Testis (tissue), 2 donors: ENCODE measurements at regions not wholly inside any gene's neighbourhood (a gene's known extent, or its start where the extent isn't known, plus 50 kb on each side); places are given as distances from the start of the nearest gene placed in this dataset.
"Not testable (repeated sequence)": the region's sequence is repeated elsewhere in the genome, so short reads cannot be mapped to it uniquely, and the experiment has no call there.

Experiments used
- DNase-seq: peaks from one replicate; pipeline ENCODE4 v3.0.0-alpha.2; 2019
- H3K27ac ChIP-seq, 2 donors: fragments of 200-600 bp; sonication (generic); one replicate each; pipeline ENCODE4 v1.5.1; 2019
- H3K27me3 ChIP-seq: fragments of 200-600 bp; sonication (generic); one replicate; pipeline ENCODE4 v1.5.1; 2019
- H3K36me3 ChIP-seq: fragments of 200-600 bp; sonication (generic); one replicate; pipeline ENCODE4 v1.5.1; 2017; ENCODE audit warnings: low read depth; ENCODE audit errors: missing control alignments
- H3K4me1 ChIP-seq: fragments of 200-600 bp; sonication (generic); one replicate; pipeline ENCODE4 v1.5.1; 2019
- H3K4me3 ChIP-seq, 2 donors: fragments of 200-600 bp; sonication (generic); one replicate each; pipeline ENCODE4 v1.5.1; 2017 to 2019
- H3K9me3 ChIP-seq: fragments of 200-600 bp; sonication (generic); one replicate; pipeline ENCODE4 v1.5.1; 2017
- CTCF ChIP-seq, 3 experiments: fragments of 450-650 bp in 2 of 3; fragments of 200-600 bp in 1 of 3; sonication (generic) in 1 of 3; IDR thresholded peaks; one replicate each; pipeline ENCODE4 v1.5.1; 2016 to 2019; ENCODE audit warnings: antibody characterized with exemption in 3 of 3, mild to moderate bottlenecking in 2 of 3, moderate library complexity in 1 of 3
- POLR2A ChIP-seq: fragments of 450-650 bp; IDR thresholded peaks from one replicate; pipeline ENCODE4 v1.6.1; 2017; ENCODE audit warnings: antibody characterized with exemption, mild to moderate bottlenecking, moderate library complexity
- WGBS, 2 donors: methylation state at CpG; one replicate each; pipeline ENCODE4 v1.1.5; 2018; 5-methylcytosine and 5-hydroxymethylcytosine counted together
- intact Hi-C: fragments of 100-400 bp; cut with DNase I; formaldehyde crosslinking; loops from one replicate; pipeline ENCODE4 v1.15.1; 2023; ENCODE audit warnings: low total_unique reads

GRCh38 chr2:67777010-67777409 lies 285.8 kb downstream of the C1D start:
- WGBS, 2 donors = 77 to 78% methylated on average over 1 of the region's 1 CpG

GRCh38 chr2:67777836-67778429 lies 284.9 kb downstream of the C1D start:
- intact Hi-C loops = no loop called here
- 94 to 100% methylated on average over 1 of the region's 1 CpG for WGBS, 2 donors
- no peaks in the 10 kb centered on the region for H3K9me3 ChIP-seq
- no peak overlapping the region for H3K4me3 ChIP-seq
- no peaks in the 10 kb centered on the region for H3K36me3 ChIP-seq
- no peak for TF ChIP-seq POLR2A
- TF ChIP-seq CTCF (IDR thresholded peaks at IDR 0.05) = no peak
- peaks cover under 1% of the 10 kb centered on the region for H3K4me1 ChIP-seq
- H3K27ac ChIP-seq = no peak overlapping the region
- no peaks in the 10 kb centered on the region for H3K27me3 ChIP-seq
- DNase-seq = no peak

More at GRCh38 chr2:67777010-67777409, 285.8 kb downstream of the C1D start:
- Histone ChIP-seq H3K36me3 (no peaks in the 10 kb centered on the region), H3K4me3 (no peak overlapping the region), H3K9me3 (no peaks in the 10 kb centered on the region), H3K27me3 (no peaks in the 10 kb centered on the region), H3K27ac (no peak overlapping the region), H3K4me1 (no peaks in the 10 kb centered on the region)
- intact Hi-C loops = no loop called here
- DNase-seq = no peak
- TF ChIP-seq CTCF (IDR thresholded peaks at IDR 0.05) = no peak
- TF ChIP-seq POLR2A = no peak

GRCh38 chr2:67780841-67781240 lies 282.0 kb downstream of the C1D start:
- H3K36me3 ChIP-seq, H3K4me3 ChIP-seq, intact Hi-C loops, H3K4me1 ChIP-seq, DNase-seq, H3K9me3 ChIP-seq, H3K27me3 ChIP-seq: not testable (repeated sequence)
- H3K27ac ChIP-seq = peak overlapping the region in 1 of 2 donors; percentile 69
- WGBS, 2 donors = 46 to 48% methylated on average over 5 of the region's 5 CpGs

- H3K36me3 ChIP-seq = no peaks in the 10 kb centered on the region
- no peak for TF ChIP-seq POLR2A
- no peak for TF ChIP-seq CTCF (IDR thresholded peaks at IDR 0.05)
- WGBS, 2 donors = 43 to 49% methylated on average over 4 of the region's 4 CpGs
- peak overlapping the region in 1 of 2 donors; percentile 69 for H3K27ac ChIP-seq
- H3K27me3 ChIP-seq = no peaks in the 10 kb centered on the region
- no peaks in the 10 kb centered on the region for H3K9me3 ChIP-seq
- intact Hi-C loops = no loop called here
- no peak overlapping the region for H3K4me3 ChIP-seq
- peaks cover 7% of the 10 kb centered on the region for H3K4me1 ChIP-seq
- DNase-seq = peak; percentile 15
Measured at GRCh38 chr2:67782443-67782842, 280.4 kb downstream of the C1D start.

GRCh38 chr2:67783026-67783425 lies 279.8 kb downstream of the C1D start:
- H3K27ac ChIP-seq = peak overlapping the region in 1 of 2 donors; percentile 69
- H3K36me3 ChIP-seq = no peaks in the 10 kb centered on the region
- intact Hi-C loops = no loop called here
- TF ChIP-seq CTCF (IDR thresholded peaks at IDR 0.05) (no peak), POLR2A (no peak)
- no peaks in the 10 kb centered on the region for H3K27me3 ChIP-seq
- no peaks in the 10 kb centered on the region for H3K9me3 ChIP-seq
- DNase-seq = peak; percentile 15
- H3K4me3 ChIP-seq = no peak overlapping the region
- peaks cover 7% of the 10 kb centered on the region for H3K4me1 ChIP-seq
- whole genome bisulfite sequencing, 2 donors = 65 to 67% methylated on average over 1 of the region's 1 CpG
